22Rv1 (cell line): ENCODE measurements at regions not wholly inside any gene's neighbourhood (a gene's known extent, or its start where the extent isn't known, plus 50 kb on each side); places are given as distances from the start of the nearest gene placed in this dataset.

Experiments
- H3K27ac ChIP-seq: fragments of 450-650 bp; 2 replicates; pipeline ENCODE4 v1.5.1; 2017
- ZFX ChIP-seq: fragments of 450-650 bp; IDR thresholded peaks from 2 replicates; pipeline ENCODE4 v1.6.1; 2017; ENCODE audit warnings: antibody characterized with exemption, borderline replicate concordance
- TF ChIP-seq, protein P1 (sequence below): fragments of 450-650 bp; IDR thresholded peaks from 2 replicates; pipeline ENCODE4 v1.5.1; 2017; ENCODE audit warnings: mild to moderate bottlenecking

DNA sequence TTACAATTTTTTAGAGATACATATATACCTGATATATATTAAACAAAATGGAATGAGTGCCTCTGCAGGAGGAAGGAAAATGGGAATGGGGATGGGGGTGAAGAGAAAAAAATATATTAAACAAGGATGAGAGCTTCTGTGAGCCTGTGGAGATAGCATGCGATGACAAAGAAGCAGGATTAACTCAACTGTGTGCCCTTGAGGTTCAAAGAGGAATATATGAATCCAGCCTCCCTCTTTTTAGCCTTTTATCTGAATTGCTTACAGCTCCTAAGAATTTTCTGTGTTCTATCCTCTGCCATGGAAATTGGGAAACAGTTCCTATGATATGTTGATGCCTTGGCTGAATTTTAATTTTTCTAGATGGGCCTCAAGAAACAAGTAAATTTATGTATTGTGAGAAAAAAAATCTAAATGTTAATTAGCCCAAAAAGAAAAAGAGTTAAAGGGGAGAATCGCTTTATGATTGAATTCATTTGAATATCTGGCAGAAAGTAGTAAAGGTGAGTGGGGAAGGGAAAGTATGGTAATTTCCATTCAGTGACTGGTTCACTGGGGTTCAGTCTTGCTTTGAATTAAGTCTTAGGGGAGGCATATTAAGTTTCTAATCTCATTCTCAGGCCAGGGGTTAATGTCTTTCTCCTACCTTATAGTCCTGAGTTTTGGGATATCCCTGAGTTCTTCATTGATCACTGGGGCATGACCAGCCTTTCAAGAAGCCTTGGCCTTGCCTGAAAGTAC is 106.3 kb upstream of the HMCN1 start:
- TF ChIP-seq, protein P1, sequence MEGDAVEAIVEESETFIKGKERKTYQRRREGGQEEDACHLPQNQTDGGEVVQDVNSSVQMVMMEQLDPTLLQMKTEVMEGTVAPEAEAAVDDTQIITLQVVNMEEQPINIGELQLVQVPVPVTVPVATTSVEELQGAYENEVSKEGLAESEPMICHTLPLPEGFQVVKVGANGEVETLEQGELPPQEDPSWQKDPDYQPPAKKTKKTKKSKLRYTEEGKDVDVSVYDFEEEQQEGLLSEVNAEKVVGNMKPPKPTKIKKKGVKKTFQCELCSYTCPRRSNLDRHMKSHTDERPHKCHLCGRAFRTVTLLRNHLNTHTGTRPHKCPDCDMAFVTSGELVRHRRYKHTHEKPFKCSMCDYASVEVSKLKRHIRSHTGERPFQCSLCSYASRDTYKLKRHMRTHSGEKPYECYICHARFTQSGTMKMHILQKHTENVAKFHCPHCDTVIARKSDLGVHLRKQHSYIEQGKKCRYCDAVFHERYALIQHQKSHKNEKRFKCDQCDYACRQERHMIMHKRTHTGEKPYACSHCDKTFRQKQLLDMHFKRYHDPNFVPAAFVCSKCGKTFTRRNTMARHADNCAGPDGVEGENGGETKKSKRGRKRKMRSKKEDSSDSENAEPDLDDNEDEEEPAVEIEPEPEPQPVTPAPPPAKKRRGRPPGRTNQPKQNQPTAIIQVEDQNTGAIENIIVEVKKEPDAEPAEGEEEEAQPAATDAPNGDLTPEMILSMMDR, result no peak
- TF ChIP-seq ZFX, result no peak
- no peak overlapping the region for H3K27ac ChIP-seq

DNA sequence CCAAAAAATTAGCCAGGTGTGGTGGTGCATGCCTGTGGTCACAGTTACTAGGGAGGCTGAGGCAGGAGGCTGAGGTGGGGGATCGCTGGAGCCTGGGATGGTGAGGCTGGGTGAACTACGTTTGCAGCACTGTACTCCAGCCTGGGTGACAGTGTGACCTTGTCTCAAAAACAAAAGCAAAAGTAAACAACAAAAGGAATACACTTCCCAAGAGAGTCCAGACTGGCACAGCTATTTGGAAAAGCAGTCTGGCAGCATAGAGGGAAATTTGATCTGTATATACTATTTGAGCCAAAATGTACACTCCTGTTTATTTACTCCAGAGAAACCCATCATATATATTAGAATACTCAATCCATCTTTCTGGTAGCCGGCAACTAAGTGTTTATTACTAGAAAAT is 107.0 kb upstream of the HMCN1 start:
- no peak overlapping the region for H3K27ac ChIP-seq
- no peak for TF ChIP-seq ZFX
- TF ChIP-seq, protein P1, result no peak

DNA sequence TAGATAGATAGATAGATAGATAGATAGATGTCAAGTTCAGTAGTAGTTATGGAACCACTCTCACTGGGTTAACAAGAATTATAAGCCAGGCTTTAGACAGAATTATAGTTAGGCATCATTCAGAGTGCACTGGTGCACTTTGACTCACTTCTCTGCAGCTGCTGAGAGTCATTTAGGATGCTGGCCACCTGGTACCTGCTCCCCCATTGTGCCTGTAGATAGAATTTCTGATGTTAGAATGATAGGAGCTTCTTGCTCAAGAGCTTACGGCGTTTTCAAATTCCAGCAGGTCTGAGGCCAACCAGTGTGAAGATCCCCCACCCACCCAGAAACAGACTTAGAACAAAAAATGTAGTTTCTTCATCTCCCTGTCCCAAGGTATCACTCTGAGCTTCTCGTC is 107.8 kb upstream of the HMCN1 start:
- H3K27ac ChIP-seq, result no peak overlapping the region
- TF ChIP-seq, protein P1, result no peak
- TF ChIP-seq ZFX, result no peak

DNA sequence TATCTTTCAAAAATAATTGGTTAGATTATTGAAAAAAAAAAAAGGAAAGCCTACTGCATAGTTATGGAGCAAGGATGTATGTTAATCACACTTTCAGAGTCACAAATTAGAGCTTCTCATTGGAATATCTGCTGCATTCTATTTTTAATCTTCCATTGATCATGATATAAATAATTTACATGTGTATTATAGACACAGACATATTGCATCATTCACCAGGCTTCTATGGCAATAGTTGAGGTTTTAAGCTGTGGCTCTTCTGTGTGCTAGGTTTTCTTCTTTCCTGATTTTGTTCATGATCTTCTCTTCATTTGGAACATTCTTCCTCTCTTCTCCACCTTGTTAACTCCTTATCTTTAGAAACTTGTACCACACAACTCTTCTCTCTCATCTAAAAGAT is 123.2 kb upstream of the HMCN1 start:
- no peak for TF ChIP-seq ZFX

DNA sequence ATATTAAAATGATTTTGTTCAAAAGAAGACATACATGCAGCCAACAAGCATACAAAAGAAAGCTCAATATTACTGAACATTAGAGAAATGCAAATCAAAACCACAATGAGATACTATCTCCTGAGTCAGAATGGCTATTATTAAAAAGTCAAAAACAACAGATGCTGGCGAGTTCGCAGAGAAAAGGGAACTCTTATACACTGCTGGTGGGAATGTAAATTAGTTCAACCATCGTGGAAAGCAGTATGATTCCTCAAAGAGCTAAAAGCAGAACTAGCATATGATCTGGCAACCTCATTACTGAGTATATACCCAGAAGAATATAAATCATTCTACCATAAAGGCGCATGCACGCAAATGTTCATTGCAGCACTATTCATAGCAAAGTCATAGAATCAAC is 126.0 kb upstream of the HMCN1 start:
- H3K27ac ChIP-seq, result no peak overlapping the region
- TF ChIP-seq ZFX, result no peak
- TF ChIP-seq, protein P1, result no peak

More for the DNA sequence above, 123.2 kb upstream of the HMCN1 start:
- no peak overlapping the region for H3K27ac ChIP-seq

DNA sequence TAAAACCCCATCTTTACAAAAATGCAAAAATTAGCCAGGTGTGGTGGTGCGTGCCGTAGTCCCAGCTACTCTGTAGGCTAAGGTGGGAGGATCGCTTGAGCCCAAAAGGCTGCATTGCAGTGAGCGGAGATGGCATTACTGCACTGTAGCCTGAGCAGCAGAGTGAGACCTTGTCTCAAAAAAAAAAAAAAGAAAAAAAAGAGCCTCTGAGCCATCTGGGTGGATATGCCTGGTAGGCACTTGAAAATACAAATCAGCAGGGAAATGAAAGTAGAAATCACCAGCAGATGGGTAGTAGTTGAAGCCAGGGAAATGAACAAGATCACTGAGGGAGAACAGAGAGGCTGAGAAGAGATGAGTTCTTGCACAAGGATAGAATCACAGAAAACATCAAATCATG is 131.0 kb upstream of the HMCN1 start:
- H3K27ac ChIP-seq, result no peak overlapping the region
- TF ChIP-seq, protein P1, result no peak
- no peak for TF ChIP-seq ZFX

DNA sequence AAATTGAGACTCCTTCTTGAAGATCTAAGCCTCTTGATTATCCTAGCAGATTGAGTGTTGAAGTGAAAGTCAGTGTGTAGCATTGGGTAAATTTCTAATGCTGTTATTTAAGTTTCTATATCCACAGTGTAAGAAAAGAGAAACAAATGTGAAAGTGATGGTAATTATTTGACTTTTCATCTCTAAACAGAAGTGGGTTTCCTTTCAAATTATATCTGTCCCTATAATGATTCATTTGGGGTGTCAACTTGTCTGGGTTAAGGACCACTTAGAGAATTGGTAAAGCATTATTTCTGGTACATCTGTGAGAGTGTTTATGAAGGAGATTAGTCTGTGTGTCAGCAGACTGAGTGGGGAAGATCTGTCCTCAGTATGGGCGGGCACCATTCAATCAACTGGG is 133.0 kb upstream of the HMCN1 start:
- H3K27ac ChIP-seq, result no peak overlapping the region
- TF ChIP-seq, protein P1, result no peak
- no peak for TF ChIP-seq ZFX

DNA sequence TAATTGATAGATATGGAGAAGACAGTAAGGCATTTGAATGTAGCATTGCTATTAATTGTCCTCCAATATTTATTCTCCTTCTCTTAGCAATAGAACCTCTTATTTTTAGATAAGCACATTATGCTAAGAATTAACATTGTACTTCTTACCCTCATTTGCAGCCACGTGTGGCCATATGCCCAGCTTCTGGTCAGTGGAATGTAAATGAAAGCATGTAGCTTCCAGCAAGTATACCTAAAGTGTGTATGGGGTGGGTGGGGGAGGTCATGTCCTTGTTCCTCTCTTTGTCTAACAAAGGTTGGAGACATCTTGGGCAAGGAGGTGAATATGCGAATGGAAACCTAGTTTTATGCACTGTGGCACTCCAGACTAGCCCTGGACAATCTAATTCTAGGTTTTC is 133.6 kb upstream of the HMCN1 start:
- H3K27ac ChIP-seq, result no peak overlapping the region
- TF ChIP-seq ZFX, result no peak
- TF ChIP-seq, protein P1, result no peak
